ENCODE measurements at regions not wholly inside any gene's neighbourhood (a gene's known extent, or its start where the extent isn't known, plus 50 kb on each side); places are given as distances from the start of the nearest gene placed in this dataset.

DNA sequence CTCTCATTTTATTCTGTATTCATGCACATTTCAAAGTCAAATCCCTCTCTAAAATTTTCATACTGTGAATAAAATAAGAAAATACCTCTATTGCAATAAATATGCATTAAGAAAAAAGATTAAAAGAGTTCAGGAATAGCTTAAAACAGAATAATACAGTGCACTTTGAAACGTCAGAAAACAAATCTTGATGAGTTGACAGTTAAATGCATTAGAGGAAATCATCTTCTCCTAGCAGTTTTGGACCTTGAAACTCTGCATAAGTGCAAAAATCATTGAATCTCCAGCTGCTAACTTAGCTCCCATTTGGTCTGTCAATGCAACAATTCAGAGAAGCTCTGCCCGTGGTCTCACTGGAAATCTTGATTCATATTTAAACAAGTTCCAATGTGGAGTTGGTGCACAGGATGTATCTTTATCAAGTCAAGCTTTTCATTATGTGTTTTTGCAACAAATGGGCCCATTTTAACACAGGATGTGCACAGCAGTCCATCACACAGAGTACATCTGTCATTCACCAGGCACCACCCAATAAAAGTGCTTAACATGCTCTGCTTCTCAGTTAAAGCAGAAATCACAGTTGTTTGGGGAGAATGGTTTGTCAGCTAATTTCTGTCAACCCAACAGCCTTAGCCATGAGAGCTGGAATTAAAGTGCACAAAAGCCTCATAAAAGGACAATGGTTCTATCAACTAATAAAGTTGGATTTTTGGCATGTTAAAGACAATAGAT, 98.8 kb upstream of the ARRDC4 start:
- POLR2A ChIA-PET, result no interaction called here
- DNase-seq (ENCODE audit: low spot score) (no peak), ATAC-seq (no peak), FAIRE-seq (no peak)
- H3K4me2 ChIP-seq (ENCODE audit: low read depth, low read length), result no peak overlapping the region
- in situ Hi-C loops (cut with HindIII; ENCODE audit: extremely low pct_ligation_motif_present, low pct_unique_long_range_greater_than_20kb), result no loop called here
- H3K36me3 ChIP-seq (replicated peaks in 1 of 2; ENCODE audit: control insufficient read depth in 1 of 2, insufficient read depth in 2 of 2, low read length in 2 of 2), result no peaks in the 10 kb centered on the region
- CTCF ChIA-PET (ENCODE audit: low intra/inter-chr PET ratio, low total read pairs), result no interaction called here
- 16% methylated on average over 2 of the region's 2 CpGs for WGBS (ENCODE audit: low lambda C conversion rate)
- H3K27ac ChIP-seq (ENCODE audit: extremely low read length, insufficient read depth, low read length), result no peak overlapping the region
- H2AFZ ChIP-seq (ENCODE audit: low read length), result no peak overlapping the region
- H3K27me3 ChIP-seq (ENCODE audit: control insufficient read depth in 1 of 2, insufficient read depth in 2 of 2, low read length in 2 of 2), result no peaks in the 10 kb centered on the region
- no peak overlapping the region for H3K9ac ChIP-seq (ENCODE audit: insufficient read depth, low read depth, low read length)
- TF ChIP-seq HMGA1 (CRISPR knock-in tag; conservative IDR thresholded peaks at IDR 0.05) (no peak), MAFK (conservative IDR thresholded peaks at IDR 0.05 in 1 of 2, IDR thresholded peaks at IDR 0.05 in 1 of 2; ENCODE audit: low read length in 2 of 2) (peak in 1 of 2 experiments; percentile 53; a peak in 3 of 4 replicates), MAFF (IDR thresholded peaks at IDR 0.05; ENCODE audit: low read depth, low read length) (peak; percentile 27; the same call in 1 of the 2 replicates)
- TF ChIP-seq, protein P1, sequence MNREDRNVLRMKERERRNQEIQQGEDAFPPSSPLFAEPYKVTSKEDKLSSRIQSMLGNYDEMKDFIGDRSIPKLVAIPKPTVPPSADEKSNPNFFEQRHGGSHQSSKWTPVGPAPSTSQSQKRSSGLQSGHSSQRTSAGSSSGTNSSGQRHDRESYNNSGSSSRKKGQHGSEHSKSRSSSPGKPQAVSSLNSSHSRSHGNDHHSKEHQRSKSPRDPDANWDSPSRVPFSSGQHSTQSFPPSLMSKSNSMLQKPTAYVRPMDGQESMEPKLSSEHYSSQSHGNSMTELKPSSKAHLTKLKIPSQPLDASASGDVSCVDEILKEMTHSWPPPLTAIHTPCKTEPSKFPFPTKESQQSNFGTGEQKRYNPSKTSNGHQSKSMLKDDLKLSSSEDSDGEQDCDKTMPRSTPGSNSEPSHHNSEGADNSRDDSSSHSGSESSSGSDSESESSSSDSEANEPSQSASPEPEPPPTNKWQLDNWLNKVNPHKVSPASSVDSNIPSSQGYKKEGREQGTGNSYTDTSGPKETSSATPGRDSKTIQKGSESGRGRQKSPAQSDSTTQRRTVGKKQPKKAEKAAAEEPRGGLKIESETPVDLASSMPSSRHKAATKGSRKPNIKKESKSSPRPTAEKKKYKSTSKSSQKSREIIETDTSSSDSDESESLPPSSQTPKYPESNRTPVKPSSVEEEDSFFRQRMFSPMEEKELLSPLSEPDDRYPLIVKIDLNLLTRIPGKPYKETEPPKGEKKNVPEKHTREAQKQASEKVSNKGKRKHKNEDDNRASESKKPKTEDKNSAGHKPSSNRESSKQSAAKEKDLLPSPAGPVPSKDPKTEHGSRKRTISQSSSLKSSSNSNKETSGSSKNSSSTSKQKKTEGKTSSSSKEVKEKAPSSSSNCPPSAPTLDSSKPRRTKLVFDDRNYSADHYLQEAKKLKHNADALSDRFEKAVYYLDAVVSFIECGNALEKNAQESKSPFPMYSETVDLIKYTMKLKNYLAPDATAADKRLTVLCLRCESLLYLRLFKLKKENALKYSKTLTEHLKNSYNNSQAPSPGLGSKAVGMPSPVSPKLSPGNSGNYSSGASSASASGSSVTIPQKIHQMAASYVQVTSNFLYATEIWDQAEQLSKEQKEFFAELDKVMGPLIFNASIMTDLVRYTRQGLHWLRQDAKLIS (CRISPR knock-in tag; IDR thresholded peaks at IDR 0.05), result no peak
- BruUV-seq (replicated peaks), result no TSS peak
- H3K4me1 ChIP-seq (ENCODE audit: insufficient read depth, low read length), result no peaks in the 10 kb centered on the region
- no peak overlapping the region for H3K4me3 ChIP-seq (replicated peaks in 1 of 3; ENCODE audit: insufficient read depth in 1 of 3, low read depth in 2 of 3, low read length in 3 of 3)
- no peaks in the 10 kb centered on the region for H3K9me3 ChIP-seq (ENCODE audit: low read length)
- no peaks in the 10 kb centered on the region for H3K79me2 ChIP-seq (ENCODE audit: insufficient read depth, low read length)
- no peaks in the 10 kb centered on the region for H4K20me1 ChIP-seq (ENCODE audit: insufficient read depth, low read length)
- intact Hi-C loops (cut with micrococcal nuclease; ENCODE audit: unreplicated experiment), result no loop called here

Data from HepG2 (cell line).